IMR-90 (cell line): ENCODE measurements at regions not wholly inside any gene's neighbourhood (a gene's known extent, or its start where the extent isn't known, plus 50 kb on each side); places are given as distances from the start of the nearest gene placed in this dataset.

Experiments
- ATAC-seq: fragments of 200-7000 bp; cut with Tn5 transposase; 2 replicates; pipeline ENCODE4 v1.9.1; 2020; ENCODE audit warnings: low read depth, mild to moderate bottlenecking, moderate library complexity
- BruUV-seq: library from RNA; stranded (reverse); fragments of 400-500 nt; replicated peaks from 2 replicates; lab custom pipeline; 2021; lab: Mats Ljungman, UMichigan
- CTCF ChIA-PET: fragments of 300-600 bp; formaldehyde crosslinking; extraction: SDS; loops from one replicate; lab custom pipeline; 2021; ENCODE audit warnings: antibody characterized with exemption; lab: Yijun Ruan, JAX
- POLR2A ChIA-PET: fragments of 300-600 bp; sonication (Branson Sonifier 250); formaldehyde crosslinking; loops from one replicate; lab custom pipeline; 2022; ENCODE audit warnings: antibody characterized with exemption; ENCODE audit not compliant: unreplicated experiment; lab: Charles Lee
- DNase-seq: peaks from one replicate; pipeline ENCODE4 v3.0.0; 2013
- H2AFZ ChIP-seq: replicated peaks from 2 replicates; pipeline ENCODE3; 2013; ENCODE audit warnings: low read length, mild to moderate bottlenecking; ENCODE audit not compliant: poor library complexity
- H2AK5ac ChIP-seq: 2 replicates; pipeline ENCODE4 v1.6.1; 2013; ENCODE audit warnings: low read depth, low read length, inconsistent platforms
- H2AK9ac ChIP-seq: replicated peaks from 2 replicates; pipeline ENCODE3; 2013; ENCODE audit warnings: mild to moderate bottlenecking, low read depth, low read length, moderate library complexity; ENCODE audit not compliant: poor library complexity
- H2BK120ac ChIP-seq: 2 replicates; pipeline ENCODE4 v1.6.1; 2013; ENCODE audit warnings: low read depth, low read length, inconsistent platforms
- H2BK15ac ChIP-seq: 3 replicates; pipeline ENCODE4 v1.6.1; 2013; ENCODE audit warnings: low read depth, low read length, inconsistent platforms
- H2BK20ac ChIP-seq: 2 replicates; pipeline ENCODE4 v1.6.1; 2013; ENCODE audit warnings: low read depth, mild to moderate bottlenecking, inconsistent platforms, low read length, moderate library complexity
- H2BK5ac ChIP-seq: 2 replicates; pipeline ENCODE4 v1.6.1; 2013; ENCODE audit warnings: mild to moderate bottlenecking, low read depth, low read length, inconsistent platforms; ENCODE audit not compliant: poor library complexity, severe bottlenecking
- H3K14ac ChIP-seq: replicated peaks from 2 replicates; pipeline ENCODE4 v1.6.1; 2013; ENCODE audit warnings: low read depth, low read length, inconsistent platforms
- H3K18ac ChIP-seq: 2 replicates; pipeline ENCODE4 v1.6.1; 2013; ENCODE audit warnings: low read depth, low read length, control low read depth
- H3K23ac ChIP-seq: 2 replicates; pipeline ENCODE4 v1.6.1; 2013; ENCODE audit warnings: low read depth, low read length, inconsistent platforms
- H3K27ac ChIP-seq: 2 replicates; pipeline ENCODE4 v1.5.1; 2013; ENCODE audit warnings: mild to moderate bottlenecking, control low read depth, low read length; ENCODE audit not compliant: insufficient read depth
- H3K27me3 ChIP-seq: 2 replicates; pipeline ENCODE4 v1.6.1; 2013; ENCODE audit warnings: low read length; ENCODE audit not compliant: control insufficient read depth, insufficient read depth
- H3K36me3 ChIP-seq: 2 replicates; pipeline ENCODE4 v1.6.1; 2013; ENCODE audit warnings: low read length, mixed read lengths; ENCODE audit not compliant: control insufficient read depth, insufficient read depth
- H3K4ac ChIP-seq: 2 replicates; pipeline ENCODE4 v1.6.1; 2013; ENCODE audit warnings: low read depth, low read length, inconsistent platforms
- H3K4me1 ChIP-seq: 2 replicates; pipeline ENCODE4 v1.6.1; 2013; ENCODE audit warnings: low read length, mixed read lengths; ENCODE audit not compliant: control insufficient read depth, insufficient read depth
- H3K4me2 ChIP-seq: 2 replicates; pipeline ENCODE4 v1.6.1; 2013; ENCODE audit warnings: low read depth, mild to moderate bottlenecking, control low read depth, low read length, moderate library complexity
- H3K4me3 ChIP-seq: 2 replicates; pipeline ENCODE4 v1.5.1; 2013; ENCODE audit warnings: low read depth, mild to moderate bottlenecking, control low read depth, low read length, moderate library complexity; ENCODE audit not compliant: insufficient read depth
- H3K56ac ChIP-seq: 2 replicates; pipeline ENCODE4 v1.6.1; 2013; ENCODE audit warnings: low read length, inconsistent platforms; ENCODE audit not compliant: insufficient read depth; ENCODE audit errors: extremely low read depth
- H3K79me1 ChIP-seq, 2 experiments: 2 replicates each; pipeline ENCODE4 v1.6.1; 2013; ENCODE audit warnings: low read length in 2 of 2, inconsistent platforms in 1 of 2, low read depth in 1 of 2
- H3K9ac ChIP-seq: 2 replicates; pipeline ENCODE4 v1.6.1; 2013; ENCODE audit warnings: low read depth, low read length, control low read depth
- H3K9me1 ChIP-seq: 2 replicates; pipeline ENCODE4 v1.6.1; 2013; ENCODE audit warnings: low read length, inconsistent platforms; ENCODE audit not compliant: insufficient read depth
- H3K9me3 ChIP-seq: 2 replicates; pipeline ENCODE4 v1.6.1; 2013; ENCODE audit warnings: low read length; ENCODE audit not compliant: control insufficient read depth, insufficient read depth
- H4K20me1 ChIP-seq: 2 replicates; pipeline ENCODE4 v1.6.1; 2013; ENCODE audit warnings: low read length, inconsistent platforms; ENCODE audit not compliant: insufficient read depth
- H4K5ac ChIP-seq: 2 replicates; pipeline ENCODE4 v1.6.1; 2013; ENCODE audit warnings: mild to moderate bottlenecking, low read depth, low read length, control low read depth
- H4K8ac ChIP-seq, 2 experiments: 2 replicates each; pipeline ENCODE4 v1.6.1; 2013; ENCODE audit warnings: low read depth in 2 of 2, low read length in 2 of 2, control low read depth in 1 of 2, inconsistent platforms in 1 of 2
- H4K91ac ChIP-seq: 2 replicates; pipeline ENCODE4 v1.6.1; 2013; ENCODE audit warnings: low read depth, low read length, inconsistent platforms; ENCODE audit not compliant: insufficient read depth
- CHD1 ChIP-seq: IDR thresholded peaks from 2 replicates; pipeline ENCODE4 v1.6.1; 2012; ENCODE audit warnings: low read depth, low read length, improper control_type of control experiment
- FOS ChIP-seq: fragments of 150-350 bp; IDR thresholded peaks from 2 replicates; pipeline ENCODE4 v1.6.1; 2016; ENCODE audit warnings: low read depth, low read length
- MAZ ChIP-seq: IDR thresholded peaks from 2 replicates; pipeline ENCODE4 v1.6.1; 2012; ENCODE audit warnings: low read depth, mild to moderate bottlenecking, low read length, improper control_type of control experiment, moderate library complexity, borderline replicate concordance
- MXI1 ChIP-seq: IDR thresholded peaks from 2 replicates; pipeline ENCODE4 v1.6.1; 2012; ENCODE audit warnings: low read depth, mild to moderate bottlenecking, low read length, moderate library complexity, borderline replicate concordance
- POLR2A ChIP-seq: IDR thresholded peaks from 2 replicates; pipeline ENCODE4 v1.6.1; 2012; ENCODE audit warnings: mild to moderate bottlenecking, low read depth, low read length
- USF2 ChIP-seq: fragments of 150-350 bp; IDR thresholded peaks from 2 replicates; pipeline ENCODE4 v1.6.1; 2017; ENCODE audit warnings: mild to moderate bottlenecking, antibody characterized with exemption, low read length, low read depth
- WGBS, 2 experiments: methylation state at CpG; one replicate each; pipeline versions ENCODE4 v1.1.5 to v1.1.7; 2013; ENCODE audit warnings: missing lambda C conversion rate in 2 of 2; ENCODE audit not compliant: insufficient read length in 1 of 2; ENCODE audit errors: extremely low coverage in 2 of 2; 5-methylcytosine and 5-hydroxymethylcytosine counted together
- dilution Hi-C: fragments of 300-500 bp; cut with HindIII; formaldehyde crosslinking; loops from one replicate; pipeline ENCODE4 v1.14.3; 2018; ENCODE audit warnings: low sequenced_read_pairs; ENCODE audit not compliant: unreplicated experiment
- in situ Hi-C: fragments of 300-500 bp; cut with MboI; formaldehyde crosslinking; loops from 3 replicates; pipeline ENCODE4 v1.14.3; 2019; ENCODE audit warnings: low sequenced_read_pairs, inconsistent platforms, mixed read lengths
- intact Hi-C: fragments of 100-400 bp; cut with micrococcal nuclease; formaldehyde crosslinking; loops from 2 replicates; pipeline ENCODE4 v1.10.0; 2022

GRCh38 chr10:21077681-21078080 lies 180.6 kb upstream of the NEBL start:
- ChIA-PET CTCF (no interaction called here), POLR2A (no interaction called here)
- intact Hi-C loops (loop anchor here (1.0 to 5.0 kb wide), 6 partner anchors 193 to 1990 kb away; no protein-coding TSS in a partner anchor), dilution Hi-C loops (no loop called here), in situ Hi-C loops (loop anchor here (25.0 kb wide), 3 partner anchors 410 to 885 kb away; no protein-coding TSS in a partner anchor)
- H3K27ac ChIP-seq = no peak overlapping the region
- H4K20me1 ChIP-seq = no peaks in the 10 kb centered on the region
- H2BK120ac ChIP-seq = no peak overlapping the region
- no peaks in the 10 kb centered on the region for H3K9me3 ChIP-seq
- H3K18ac ChIP-seq = no peak overlapping the region
- H2AFZ ChIP-seq = no peak overlapping the region
- H2AK9ac ChIP-seq = no peak overlapping the region
- H3K4me1 ChIP-seq = no peaks in the 10 kb centered on the region
- DNase-seq (no peak), ATAC-seq (no peak)
- no peak overlapping the region for H2BK15ac ChIP-seq
- H3K56ac ChIP-seq = no peak overlapping the region
- H2AK5ac ChIP-seq = no peak overlapping the region
- no peak overlapping the region for H3K4ac ChIP-seq
- no peak overlapping the region for H3K4me2 ChIP-seq
- no peaks in the 10 kb centered on the region for H3K36me3 ChIP-seq
- H3K9me1 ChIP-seq = no peaks in the 10 kb centered on the region
- H4K5ac ChIP-seq = no peak overlapping the region
- BruUV-seq = no TSS peak
- H4K91ac ChIP-seq = no peak overlapping the region
- H3K79me1 ChIP-seq = no peaks in the 10 kb centered on the region
- H3K14ac ChIP-seq = no peak overlapping the region
- 0 out of 2 replicates have a peak, but pooled peaks cover 2% of the 10 kb centered on the region for H3K27me3 ChIP-seq
- no CpG with 5 or more reads among the region's 5 CpGs for WGBS, 2 experiments
- H2BK5ac ChIP-seq = no peak overlapping the region
- no peak overlapping the region for H2BK20ac ChIP-seq
- H3K9ac ChIP-seq = no peak overlapping the region
- H3K23ac ChIP-seq = no peak overlapping the region
- TF ChIP-seq MAZ (no peak), POLR2A (no peak), FOS (no peak), CHD1 (no peak), USF2 (no peak), MXI1 (no peak)
- H3K4me3 ChIP-seq = no peak overlapping the region
- H4K8ac ChIP-seq = no peak overlapping the region
